VCaP (cell line): ENCODE measurements at regions not wholly inside any gene's neighbourhood (a gene's known extent, or its start where the extent isn't known, plus 50 kb on each side); places are given as distances from the start of the nearest gene placed in this dataset.
"Not testable (repeated sequence)": the region's sequence is repeated elsewhere in the genome, so short reads cannot be mapped to it uniquely, and the experiment has no call there.

ENCODE experiments used
- H3K27ac ChIP-seq: fragments of 450-650 bp; 2 replicates; pipeline ENCODE4 v1.5.1; 2017
- TF ChIP-seq, protein P1 (sequence below): fragments of 450-650 bp; conservative IDR thresholded peaks from 2 replicates; pipeline ENCODE4 v1.5.1; 2017; ENCODE audit warnings: mild to moderate bottlenecking, moderate library complexity

DNA sequence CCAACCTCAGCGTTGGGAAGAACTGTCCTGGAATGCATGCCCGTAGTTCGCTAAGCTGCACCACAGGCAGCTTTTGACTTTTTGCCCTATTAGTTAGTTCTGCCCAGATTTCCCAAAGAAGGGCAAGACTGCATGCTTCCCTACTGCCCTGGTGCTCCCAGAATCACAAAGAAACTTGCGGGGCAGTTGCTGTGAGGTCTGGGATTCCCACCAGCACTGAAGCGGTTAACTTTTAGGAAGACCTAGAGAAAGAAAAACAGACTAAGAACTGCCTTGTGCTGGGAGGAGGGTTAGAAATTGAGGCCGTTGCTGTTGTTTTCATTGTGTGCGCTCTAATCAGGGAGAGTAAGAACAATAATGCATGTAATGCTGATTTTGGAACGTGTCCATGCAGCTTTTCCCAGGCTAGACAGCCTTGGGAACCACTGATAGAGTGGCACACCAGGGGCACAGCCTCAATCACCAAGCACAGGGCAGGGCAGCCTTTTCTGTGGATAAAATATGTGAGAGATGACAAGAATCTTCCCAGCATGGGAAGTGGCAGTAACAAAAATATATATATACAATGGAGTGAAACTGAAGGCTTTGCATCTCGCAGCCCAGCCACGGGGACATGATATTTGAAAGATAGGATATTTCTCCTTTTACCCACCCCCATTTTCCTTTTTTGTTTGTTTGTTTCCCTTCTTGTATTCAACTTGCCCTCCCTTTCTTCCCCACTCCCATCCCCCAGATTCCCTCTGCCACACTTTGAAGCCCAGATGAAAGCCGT, 137.7 kb upstream of the HEY2 start:
- TF ChIP-seq, protein P1, sequence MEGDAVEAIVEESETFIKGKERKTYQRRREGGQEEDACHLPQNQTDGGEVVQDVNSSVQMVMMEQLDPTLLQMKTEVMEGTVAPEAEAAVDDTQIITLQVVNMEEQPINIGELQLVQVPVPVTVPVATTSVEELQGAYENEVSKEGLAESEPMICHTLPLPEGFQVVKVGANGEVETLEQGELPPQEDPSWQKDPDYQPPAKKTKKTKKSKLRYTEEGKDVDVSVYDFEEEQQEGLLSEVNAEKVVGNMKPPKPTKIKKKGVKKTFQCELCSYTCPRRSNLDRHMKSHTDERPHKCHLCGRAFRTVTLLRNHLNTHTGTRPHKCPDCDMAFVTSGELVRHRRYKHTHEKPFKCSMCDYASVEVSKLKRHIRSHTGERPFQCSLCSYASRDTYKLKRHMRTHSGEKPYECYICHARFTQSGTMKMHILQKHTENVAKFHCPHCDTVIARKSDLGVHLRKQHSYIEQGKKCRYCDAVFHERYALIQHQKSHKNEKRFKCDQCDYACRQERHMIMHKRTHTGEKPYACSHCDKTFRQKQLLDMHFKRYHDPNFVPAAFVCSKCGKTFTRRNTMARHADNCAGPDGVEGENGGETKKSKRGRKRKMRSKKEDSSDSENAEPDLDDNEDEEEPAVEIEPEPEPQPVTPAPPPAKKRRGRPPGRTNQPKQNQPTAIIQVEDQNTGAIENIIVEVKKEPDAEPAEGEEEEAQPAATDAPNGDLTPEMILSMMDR, result no peak
- 0 out of 2 replicates have a peak overlapping the region, but pooled peaks have one; percentile 11 for H3K27ac ChIP-seq

DNA sequence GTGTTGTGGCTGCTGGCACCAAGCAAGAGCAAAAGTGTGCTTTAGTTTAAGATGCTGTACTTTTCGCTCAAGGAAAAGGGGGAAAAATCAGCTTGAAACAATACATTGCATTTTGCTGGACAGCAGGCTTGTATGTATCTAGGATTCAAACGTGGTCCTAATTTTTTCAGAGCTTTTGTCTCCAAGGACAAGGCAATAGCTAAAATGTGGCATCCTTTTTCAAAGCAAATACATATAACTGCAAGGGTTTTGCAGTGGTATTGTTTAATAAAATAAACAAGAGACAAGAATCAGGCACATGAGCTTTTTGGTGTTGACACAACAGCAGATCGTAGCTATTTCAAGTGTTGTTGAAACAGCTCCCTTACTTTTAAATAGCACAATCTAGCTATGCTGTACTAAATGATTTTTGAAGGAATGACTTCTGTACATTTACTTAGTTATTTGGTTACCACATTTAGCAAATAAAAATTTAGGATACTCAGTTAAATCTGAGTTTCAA, 137.0 kb upstream of the HEY2 start:
- TF ChIP-seq, protein P1, result no peak
- 0 out of 2 replicates have a peak overlapping the region, but pooled peaks have one; percentile 11 for H3K27ac ChIP-seq

DNA sequence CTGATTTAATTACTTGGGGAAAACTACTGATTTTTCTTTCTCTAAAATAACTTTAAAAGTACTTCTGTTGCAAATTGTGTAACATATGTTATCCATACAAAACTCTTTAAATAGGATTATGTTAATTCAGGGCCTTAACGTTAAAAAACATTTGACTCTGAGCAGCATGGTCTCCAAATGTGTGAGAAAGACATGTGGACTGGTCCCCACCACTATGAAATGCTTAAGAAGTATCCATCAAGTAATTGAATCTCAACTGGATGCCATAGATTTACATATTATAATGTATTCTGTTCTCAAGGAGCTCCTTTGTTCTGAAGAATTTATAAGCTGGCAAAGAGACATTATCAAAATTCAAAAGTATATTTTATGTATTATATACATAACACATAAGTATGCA, 130.8 kb upstream of the HEY2 start:
- TF ChIP-seq, protein P1, result no peak
- H3K27ac ChIP-seq, result no peak overlapping the region

DNA sequence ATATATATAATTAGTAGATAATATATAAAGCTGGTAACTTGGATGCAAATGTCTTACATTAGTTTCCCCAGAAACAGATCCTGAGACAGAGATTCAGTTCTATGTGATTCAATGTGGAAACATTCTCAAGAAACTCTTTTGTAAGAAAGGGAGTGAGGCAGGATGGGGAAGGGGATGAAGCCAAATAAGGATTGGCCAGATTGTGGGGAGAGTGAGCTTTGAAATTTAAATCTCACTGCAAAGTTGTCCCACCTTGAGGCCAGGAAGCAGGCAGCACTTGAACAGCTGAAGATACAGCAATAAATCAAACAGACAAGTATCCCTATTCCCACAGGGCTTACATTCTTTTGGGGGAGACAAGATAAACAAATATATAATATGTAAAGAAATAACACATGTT, 126.3 kb upstream of the HEY2 start:
- TF ChIP-seq, protein P1, result no peak
- no peak overlapping the region for H3K27ac ChIP-seq

DNA sequence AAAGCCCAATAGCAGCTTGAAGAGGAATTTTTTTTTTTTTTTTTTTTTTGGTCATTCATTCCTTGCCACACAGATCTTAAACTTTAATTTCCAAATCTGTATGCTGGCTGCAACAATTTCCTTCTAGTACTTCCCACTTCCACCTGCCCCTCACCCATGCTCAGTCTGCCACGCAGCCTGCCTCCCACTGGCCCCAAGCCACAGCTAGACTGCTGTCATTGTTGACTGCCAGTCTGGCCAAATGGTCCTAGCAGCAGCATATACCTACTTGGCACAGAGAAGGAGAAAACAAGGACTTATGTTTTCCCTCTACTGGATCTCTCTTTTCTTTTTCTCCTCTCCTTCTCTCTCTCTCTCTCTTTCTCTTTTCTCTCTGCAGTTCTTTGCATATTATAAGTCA, 118.3 kb upstream of the HEY2 start:
- no peak overlapping the region for H3K27ac ChIP-seq
- TF ChIP-seq, protein P1, result no peak

DNA sequence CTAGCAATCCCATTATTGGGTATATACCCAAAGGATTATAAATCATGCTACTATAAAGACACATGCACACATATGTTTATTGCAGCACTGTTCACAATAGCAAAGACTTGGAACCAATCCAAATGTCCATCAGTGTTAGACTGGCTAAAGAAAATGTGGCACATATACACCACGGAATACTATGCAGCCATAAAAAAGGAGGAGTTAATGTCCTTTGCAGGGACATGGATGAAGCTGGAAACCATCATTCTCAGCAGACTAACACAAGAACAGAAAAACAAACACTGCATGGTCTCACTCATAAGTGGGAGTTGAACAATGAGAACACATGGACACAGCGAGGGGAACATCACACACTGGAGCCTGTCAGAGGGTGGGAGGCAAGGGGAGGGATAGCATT, 113.4 kb upstream of the HEY2 start:
- not testable (repeated sequence) for H3K27ac ChIP-seq

DNA sequence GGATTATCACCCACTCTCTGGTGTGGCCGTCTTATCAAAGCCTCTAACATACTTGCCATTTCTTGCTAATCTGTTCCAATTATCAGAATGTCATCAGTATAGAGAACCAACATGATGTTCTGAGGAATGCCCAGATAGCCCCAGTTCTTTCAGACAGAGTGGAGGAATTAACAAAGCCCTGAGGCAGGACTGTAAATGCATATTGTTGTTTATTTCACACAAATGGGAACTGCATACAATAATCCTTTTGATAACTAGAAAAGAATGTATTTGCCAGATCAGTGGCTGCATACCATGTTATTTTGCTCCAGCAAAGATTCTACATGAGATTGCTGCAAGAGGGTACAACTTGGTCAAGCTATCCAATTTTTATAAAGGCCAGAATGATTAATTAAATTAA, 112.8 kb upstream of the HEY2 start:
- no peak overlapping the region for H3K27ac ChIP-seq
- TF ChIP-seq, protein P1, result no peak

DNA sequence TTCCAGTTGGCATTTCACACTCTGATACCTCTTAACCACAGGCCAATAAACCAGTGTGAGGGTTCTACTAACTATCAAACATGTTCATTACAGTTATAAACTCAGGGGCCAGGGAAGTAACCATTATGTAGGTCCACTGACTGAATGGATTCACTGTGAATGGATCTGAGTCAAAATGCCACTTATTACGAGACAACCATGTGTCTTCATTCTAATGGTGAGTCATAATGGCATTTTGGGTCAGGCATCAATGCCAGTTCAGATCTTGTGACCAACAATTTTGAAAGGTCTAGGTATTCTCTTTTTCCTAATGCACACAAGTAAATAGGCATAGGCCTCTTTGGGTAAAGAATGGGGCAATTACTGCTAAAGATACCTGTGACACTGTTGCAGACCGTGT, 112.2 kb upstream of the HEY2 start:
- TF ChIP-seq, protein P1, result no peak
- no peak overlapping the region for H3K27ac ChIP-seq
